IMR-90 (cell line): ENCODE measurements at regions not wholly inside any gene's neighbourhood (a gene's known extent, or its start where the extent isn't known, plus 50 kb on each side); places are given as distances from the start of the nearest gene placed in this dataset.

Source experiments
- ATAC-seq: fragments of 200-7000 bp; cut with Tn5 transposase; 2 replicates; pipeline ENCODE4 v1.9.1; 2020; ENCODE audit warnings: low read depth, mild to moderate bottlenecking, moderate library complexity
- BruUV-seq: library from RNA; stranded (reverse); fragments of 400-500 nt; replicated peaks from 2 replicates; lab custom pipeline; 2021; lab: Mats Ljungman, UMichigan
- CTCF ChIA-PET: fragments of 300-600 bp; formaldehyde crosslinking; extraction: SDS; loops from one replicate; lab custom pipeline; 2021; ENCODE audit warnings: antibody characterized with exemption; lab: Yijun Ruan, JAX
- POLR2A ChIA-PET: fragments of 300-600 bp; sonication (Branson Sonifier 250); formaldehyde crosslinking; loops from one replicate; lab custom pipeline; 2022; ENCODE audit warnings: antibody characterized with exemption; ENCODE audit not compliant: unreplicated experiment; lab: Charles Lee
- DNase-seq: peaks from one replicate; pipeline ENCODE4 v3.0.0; 2013
- H2AFZ ChIP-seq: replicated peaks from 2 replicates; pipeline ENCODE3; 2013; ENCODE audit warnings: low read length, mild to moderate bottlenecking; ENCODE audit not compliant: poor library complexity
- H2AK5ac ChIP-seq: 2 replicates; pipeline ENCODE4 v1.6.1; 2013; ENCODE audit warnings: low read depth, low read length, inconsistent platforms
- H2AK9ac ChIP-seq: replicated peaks from 2 replicates; pipeline ENCODE3; 2013; ENCODE audit warnings: mild to moderate bottlenecking, low read depth, low read length, moderate library complexity; ENCODE audit not compliant: poor library complexity
- H2BK120ac ChIP-seq: 2 replicates; pipeline ENCODE4 v1.6.1; 2013; ENCODE audit warnings: low read depth, low read length, inconsistent platforms
- H2BK15ac ChIP-seq: 3 replicates; pipeline ENCODE4 v1.6.1; 2013; ENCODE audit warnings: low read depth, low read length, inconsistent platforms
- H2BK20ac ChIP-seq: 2 replicates; pipeline ENCODE4 v1.6.1; 2013; ENCODE audit warnings: low read depth, mild to moderate bottlenecking, inconsistent platforms, low read length, moderate library complexity
- H2BK5ac ChIP-seq: 2 replicates; pipeline ENCODE4 v1.6.1; 2013; ENCODE audit warnings: mild to moderate bottlenecking, low read depth, low read length, inconsistent platforms; ENCODE audit not compliant: poor library complexity, severe bottlenecking
- H3K14ac ChIP-seq: replicated peaks from 2 replicates; pipeline ENCODE4 v1.6.1; 2013; ENCODE audit warnings: low read depth, low read length, inconsistent platforms
- H3K18ac ChIP-seq: 2 replicates; pipeline ENCODE4 v1.6.1; 2013; ENCODE audit warnings: low read depth, low read length, control low read depth
- H3K23ac ChIP-seq: 2 replicates; pipeline ENCODE4 v1.6.1; 2013; ENCODE audit warnings: low read depth, low read length, inconsistent platforms
- H3K27ac ChIP-seq: 2 replicates; pipeline ENCODE4 v1.5.1; 2013; ENCODE audit warnings: mild to moderate bottlenecking, control low read depth, low read length; ENCODE audit not compliant: insufficient read depth
- H3K27me3 ChIP-seq: 2 replicates; pipeline ENCODE4 v1.6.1; 2013; ENCODE audit warnings: low read length; ENCODE audit not compliant: control insufficient read depth, insufficient read depth
- H3K36me3 ChIP-seq: 2 replicates; pipeline ENCODE4 v1.6.1; 2013; ENCODE audit warnings: low read length, mixed read lengths; ENCODE audit not compliant: control insufficient read depth, insufficient read depth
- H3K4ac ChIP-seq: 2 replicates; pipeline ENCODE4 v1.6.1; 2013; ENCODE audit warnings: low read depth, low read length, inconsistent platforms
- H3K4me1 ChIP-seq: 2 replicates; pipeline ENCODE4 v1.6.1; 2013; ENCODE audit warnings: low read length, mixed read lengths; ENCODE audit not compliant: control insufficient read depth, insufficient read depth
- H3K4me2 ChIP-seq: 2 replicates; pipeline ENCODE4 v1.6.1; 2013; ENCODE audit warnings: low read depth, mild to moderate bottlenecking, control low read depth, low read length, moderate library complexity
- H3K4me3 ChIP-seq: 2 replicates; pipeline ENCODE4 v1.5.1; 2013; ENCODE audit warnings: low read depth, mild to moderate bottlenecking, control low read depth, low read length, moderate library complexity; ENCODE audit not compliant: insufficient read depth
- H3K56ac ChIP-seq: 2 replicates; pipeline ENCODE4 v1.6.1; 2013; ENCODE audit warnings: low read length, inconsistent platforms; ENCODE audit not compliant: insufficient read depth; ENCODE audit errors: extremely low read depth
- H3K79me1 ChIP-seq, 2 experiments: 2 replicates each; pipeline ENCODE4 v1.6.1; 2013; ENCODE audit warnings: low read length in 2 of 2, inconsistent platforms in 1 of 2, low read depth in 1 of 2
- H3K9ac ChIP-seq: 2 replicates; pipeline ENCODE4 v1.6.1; 2013; ENCODE audit warnings: low read depth, low read length, control low read depth
- H3K9me1 ChIP-seq: 2 replicates; pipeline ENCODE4 v1.6.1; 2013; ENCODE audit warnings: low read length, inconsistent platforms; ENCODE audit not compliant: insufficient read depth
- H3K9me3 ChIP-seq: 2 replicates; pipeline ENCODE4 v1.6.1; 2013; ENCODE audit warnings: low read length; ENCODE audit not compliant: control insufficient read depth, insufficient read depth
- H4K20me1 ChIP-seq: 2 replicates; pipeline ENCODE4 v1.6.1; 2013; ENCODE audit warnings: low read length, inconsistent platforms; ENCODE audit not compliant: insufficient read depth
- H4K5ac ChIP-seq: 2 replicates; pipeline ENCODE4 v1.6.1; 2013; ENCODE audit warnings: mild to moderate bottlenecking, low read depth, low read length, control low read depth
- H4K8ac ChIP-seq, 2 experiments: 2 replicates each; pipeline ENCODE4 v1.6.1; 2013; ENCODE audit warnings: low read depth in 2 of 2, low read length in 2 of 2, control low read depth in 1 of 2, inconsistent platforms in 1 of 2
- H4K91ac ChIP-seq: 2 replicates; pipeline ENCODE4 v1.6.1; 2013; ENCODE audit warnings: low read depth, low read length, inconsistent platforms; ENCODE audit not compliant: insufficient read depth
- BHLHE40 ChIP-seq: fragments of 150-350 bp; IDR thresholded peaks from 2 replicates; pipeline ENCODE4 v1.6.1; 2016; ENCODE audit warnings: mild to moderate bottlenecking, low read depth, low read length
- CEBPB ChIP-seq: IDR thresholded peaks from 2 replicates; pipeline ENCODE4 v1.6.1; 2012; ENCODE audit warnings: low read depth, low read length, improper control_type of control experiment
- CHD1 ChIP-seq: IDR thresholded peaks from 2 replicates; pipeline ENCODE4 v1.6.1; 2012; ENCODE audit warnings: low read depth, low read length, improper control_type of control experiment
- CTCF ChIP-seq: conservative IDR thresholded peaks from 2 replicates; pipeline ENCODE4 v1.5.1; 2012; ENCODE audit warnings: mild to moderate bottlenecking, low read depth, low read length, improper control_type of control experiment
- ELK1 ChIP-seq: fragments of 150-350 bp; IDR thresholded peaks from 2 replicates; pipeline ENCODE4 v1.6.1; 2016; ENCODE audit warnings: low read depth, mild to moderate bottlenecking, low read length, moderate library complexity, borderline replicate concordance
- FOS ChIP-seq: fragments of 150-350 bp; IDR thresholded peaks from 2 replicates; pipeline ENCODE4 v1.6.1; 2016; ENCODE audit warnings: low read depth, low read length
- MAFK ChIP-seq: IDR thresholded peaks from 2 replicates; pipeline ENCODE4 v1.6.1; 2012; ENCODE audit warnings: low read depth, low read length, improper control_type of control experiment
- MAZ ChIP-seq: IDR thresholded peaks from 2 replicates; pipeline ENCODE4 v1.6.1; 2012; ENCODE audit warnings: low read depth, mild to moderate bottlenecking, low read length, improper control_type of control experiment, moderate library complexity, borderline replicate concordance
- MXI1 ChIP-seq: IDR thresholded peaks from 2 replicates; pipeline ENCODE4 v1.6.1; 2012; ENCODE audit warnings: low read depth, mild to moderate bottlenecking, low read length, moderate library complexity, borderline replicate concordance
- POLR2A ChIP-seq: IDR thresholded peaks from 2 replicates; pipeline ENCODE4 v1.6.1; 2012; ENCODE audit warnings: mild to moderate bottlenecking, low read depth, low read length
- RAD21 ChIP-seq: IDR thresholded peaks from 2 replicates; pipeline ENCODE4 v1.6.1; 2012; ENCODE audit warnings: low read length, improper control_type of control experiment
- RCOR1 ChIP-seq: IDR thresholded peaks from 2 replicates; pipeline ENCODE4 v1.6.1; 2012; ENCODE audit warnings: mild to moderate bottlenecking, low read length, improper control_type of control experiment; ENCODE audit not compliant: insufficient replicate concordance
- RFX5 ChIP-seq: IDR thresholded peaks from 2 replicates; pipeline ENCODE4 v1.8.0; 2012; ENCODE audit warnings: low read depth, mild to moderate bottlenecking, low read length, moderate library complexity
- SMC3 ChIP-seq: fragments of 150-350 bp; IDR thresholded peaks from 2 replicates; pipeline ENCODE4 v1.6.1; 2016; ENCODE audit warnings: low read depth, mild to moderate bottlenecking, antibody characterized with exemption, low read length, moderate library complexity
- USF2 ChIP-seq: fragments of 150-350 bp; IDR thresholded peaks from 2 replicates; pipeline ENCODE4 v1.6.1; 2017; ENCODE audit warnings: mild to moderate bottlenecking, antibody characterized with exemption, low read length, low read depth
- WGBS, 2 experiments: methylation state at CpG; one replicate each; pipeline versions ENCODE4 v1.1.5 to v1.1.7; 2013; ENCODE audit warnings: missing lambda C conversion rate in 2 of 2; ENCODE audit not compliant: insufficient read length in 1 of 2; ENCODE audit errors: extremely low coverage in 2 of 2; 5-methylcytosine and 5-hydroxymethylcytosine counted together
- dilution Hi-C: fragments of 300-500 bp; cut with HindIII; formaldehyde crosslinking; loops from one replicate; pipeline ENCODE4 v1.14.3; 2018; ENCODE audit warnings: low sequenced_read_pairs; ENCODE audit not compliant: unreplicated experiment
- in situ Hi-C: fragments of 300-500 bp; cut with MboI; formaldehyde crosslinking; loops from 3 replicates; pipeline ENCODE4 v1.14.3; 2019; ENCODE audit warnings: low sequenced_read_pairs, inconsistent platforms, mixed read lengths
- intact Hi-C: fragments of 100-400 bp; cut with micrococcal nuclease; formaldehyde crosslinking; loops from 2 replicates; pipeline ENCODE4 v1.10.0; 2022

DNA sequence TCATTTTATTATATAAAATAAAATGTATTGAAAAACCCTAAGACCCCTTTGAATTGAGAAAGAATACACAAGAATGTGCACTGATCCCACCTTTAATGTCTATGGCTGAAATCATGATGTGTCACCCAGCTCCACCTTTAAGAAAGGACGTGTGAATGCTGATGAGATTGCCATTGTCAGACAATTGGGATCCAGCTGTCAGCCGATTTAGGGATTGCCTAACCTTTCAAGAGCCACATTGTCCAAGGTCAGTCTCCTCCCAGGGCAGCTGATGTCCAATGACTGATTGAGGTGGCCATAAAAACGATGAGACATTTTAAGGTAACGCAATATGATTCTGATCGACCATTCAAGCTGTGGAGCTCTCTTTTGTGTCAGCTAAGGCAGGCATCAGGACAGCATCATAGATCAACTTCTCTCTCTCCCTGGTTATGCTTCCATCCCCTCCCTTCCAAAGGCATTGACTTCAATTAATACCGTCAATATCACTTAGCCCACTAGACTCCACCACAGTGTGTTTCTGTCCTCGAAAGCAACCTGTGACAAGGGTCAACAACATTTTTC is 1676.4 kb downstream of the PCDH7 start:
- no peaks in the 10 kb centered on the region for H4K20me1 ChIP-seq

More for the DNA sequence above, 1676.4 kb downstream of the PCDH7 start:
- Histone ChIP-seq H3K4me1 (no peaks in the 10 kb centered on the region), H3K18ac (no peak overlapping the region), H3K36me3 (no peaks in the 10 kb centered on the region), H3K27ac (no peak overlapping the region), H3K4me2 (no peak overlapping the region), H2AFZ (no peak overlapping the region), H3K27me3 (no peaks in the 10 kb centered on the region), H3K9me1 (no peaks in the 10 kb centered on the region), H4K91ac (no peak overlapping the region), H2AK9ac (no peak overlapping the region), H3K79me1 (no peaks in the 10 kb centered on the region), H3K4me3 (no peak overlapping the region), H2BK20ac (no peak overlapping the region), H2BK120ac (no peak overlapping the region), H2AK5ac (no peak overlapping the region), H3K56ac (no peak overlapping the region), H4K5ac (no peak overlapping the region), H4K8ac (no peak overlapping the region), H3K9me3 (0 out of 2 replicates have a peak, but pooled peaks cover 2% of the 10 kb centered on the region), H2BK15ac (no peak overlapping the region), H3K9ac (no peak overlapping the region), H3K23ac (no peak overlapping the region), H3K14ac (no peak overlapping the region), H3K4ac (no peak overlapping the region), H2BK5ac (no peak overlapping the region)
- 41% methylated on average over 3 of the region's 7 CpGs; no CpG with 5 or more reads in 1 of the 2 experiments for WGBS, 2 experiments
- no TSS peak for BruUV-seq
- ChIA-PET POLR2A (no interaction called here), CTCF (no interaction called here)
- in situ Hi-C loops = no loop called here
- TF ChIP-seq SMC3 (no peak), ELK1 (no peak), BHLHE40 (no peak), MXI1 (no peak), POLR2A (no peak), CTCF (no peak), FOS (no peak), MAFK (no peak), CEBPB (no peak), MAZ (no peak), RAD21 (no peak), RFX5 (no peak), USF2 (no peak), RCOR1 (no peak), CHD1 (no peak)
- intact Hi-C loops = no loop called here
- ATAC-seq (no peak), DNase-seq (no peak)
- dilution Hi-C loops = no loop called here
